ENCODE measurements at regions not wholly inside any gene's neighbourhood (a gene's known extent, or its start where the extent isn't known, plus 50 kb on each side); places are given as distances from the start of the nearest gene placed in this dataset.
A peak's percentile ranks its signal among the peaks of the same experiment; 100 is the strongest.
"Not testable (repeated sequence)": the region's sequence is repeated elsewhere in the genome, so short reads cannot be mapped to it uniquely, and the experiment has no call there.

GRCh38 chr6:58047865-58048264 is 730.4 kb downstream of the PRIM2 start:
- 0 out of 2 replicates have a peak, but pooled peaks have one; percentile 7 for TF ChIP-seq CTCF (IDR thresholded peaks at IDR 0.05; ENCODE audit: insufficient read depth, low read depth, low read length)
- CTCF ChIA-PET; H3K27me3 ChIP-seq (ENCODE audit: control insufficient read depth, insufficient read depth, low read length); H3K36me3 ChIP-seq (ENCODE audit: control insufficient read depth, insufficient read depth, low read length); H3K4me3 ChIP-seq (ENCODE audit: low read depth, low read length); DNase-seq (ENCODE audit: low read depth): not testable (repeated sequence)
- POLR2A ChIA-PET: interaction anchor here (0.6 kb wide), 1 partner anchor 394 kb away, joined by 5 read pairs; no protein-coding TSS in a partner anchor

GRCh38 chr6:58055465-58056176 is 738.2 kb downstream of the PRIM2 start:
- POLR2A ChIA-PET; H3K4me3 ChIP-seq (ENCODE audit: low read depth, low read length); H3K27me3 ChIP-seq (ENCODE audit: control insufficient read depth, insufficient read depth, low read length); DNase-seq (ENCODE audit: low read depth); CTCF ChIA-PET; H3K36me3 ChIP-seq (ENCODE audit: control insufficient read depth, insufficient read depth, low read length): not testable (repeated sequence)

GRCh38 chr6:58059701-58060100 is 742.3 kb downstream of the PRIM2 start:
- POLR2A ChIA-PET; H3K36me3 ChIP-seq (ENCODE audit: control insufficient read depth, insufficient read depth, low read length); H3K27me3 ChIP-seq (ENCODE audit: control insufficient read depth, insufficient read depth, low read length); H3K4me3 ChIP-seq (ENCODE audit: low read depth, low read length); CTCF ChIA-PET: not testable (repeated sequence)
- peak; percentile 2 for DNase-seq (ENCODE audit: low read depth)

- CTCF ChIA-PET; DNase-seq (ENCODE audit: low read depth); H3K27me3 ChIP-seq (ENCODE audit: control insufficient read depth, insufficient read depth, low read length); H3K36me3 ChIP-seq (ENCODE audit: control insufficient read depth, insufficient read depth, low read length); H3K4me3 ChIP-seq (ENCODE audit: low read depth, low read length); POLR2A ChIA-PET: not testable (repeated sequence)
Observed at GRCh38 chr6:58063542-58063941, 746.1 kb downstream of the PRIM2 start.

- H3K4me3 ChIP-seq (ENCODE audit: low read depth, low read length); CTCF ChIA-PET; POLR2A ChIA-PET; DNase-seq (ENCODE audit: low read depth); H3K27me3 ChIP-seq (ENCODE audit: control insufficient read depth, insufficient read depth, low read length); H3K36me3 ChIP-seq (ENCODE audit: control insufficient read depth, insufficient read depth, low read length): not testable (repeated sequence)
Observed at GRCh38 chr6:58067867-58068548, 750.6 kb downstream of the PRIM2 start.

GRCh38 chr6:58073263-58073662 is 755.8 kb downstream of the PRIM2 start:
- TF ChIP-seq CTCF (IDR thresholded peaks at IDR 0.05; ENCODE audit: insufficient read depth, low read depth, low read length): no peak
- ChIA-PET POLR2A (no interaction called here), CTCF (no interaction called here)

GRCh38 chr6:58090067-58090466 is 772.6 kb downstream of the PRIM2 start:
- H3K36me3 ChIP-seq (ENCODE audit: control insufficient read depth, insufficient read depth, low read length); H3K4me3 ChIP-seq (ENCODE audit: low read depth, low read length); CTCF ChIA-PET; H3K27me3 ChIP-seq (ENCODE audit: control insufficient read depth, insufficient read depth, low read length); POLR2A ChIA-PET; DNase-seq (ENCODE audit: low read depth): not testable (repeated sequence)

More at GRCh38 chr6:58073263-58073662, 755.8 kb downstream of the PRIM2 start:
- H3K36me3 ChIP-seq (ENCODE audit: control insufficient read depth, insufficient read depth, low read length): no peaks in the 10 kb centered on the region
- no peaks in the 10 kb centered on the region; the same call in 1 of the 2 replicates for H3K27me3 ChIP-seq (ENCODE audit: control insufficient read depth, insufficient read depth, low read length)
- DNase-seq (ENCODE audit: low read depth): no peak
- H3K4me3 ChIP-seq (ENCODE audit: low read depth, low read length): no peak overlapping the region

- H3K27me3 ChIP-seq (ENCODE audit: control insufficient read depth, insufficient read depth, low read length); DNase-seq (ENCODE audit: low read depth); CTCF ChIA-PET; H3K36me3 ChIP-seq (ENCODE audit: control insufficient read depth, insufficient read depth, low read length); H3K4me3 ChIP-seq (ENCODE audit: low read depth, low read length); POLR2A ChIA-PET: not testable (repeated sequence)
Observed at GRCh38 chr6:58097251-58097650, 779.8 kb downstream of the PRIM2 start.
